OCI-LY3 (cell line): ENCODE measurements at regions not wholly inside any gene's neighbourhood (a gene's known extent, or its start where the extent isn't known, plus 50 kb on each side); places are given as distances from the start of the nearest gene placed in this dataset.

Experiments used
- H2AFZ ChIP-seq: fragments of 200-600, 300-600 bp; shearing (Covaris generic); 2 replicates; pipeline ENCODE4 v1.6.0; 2014; ENCODE audit warnings: antibody characterized with exemption, low read depth, low read length
- H3K27ac ChIP-seq: fragments of 200-600, 300-600 bp; sonication (generic); 2 replicates; pipeline ENCODE4 v1.5.1; 2014; ENCODE audit warnings: mild to moderate bottlenecking, low read length, moderate library complexity, mixed read lengths
- H3K27me3 ChIP-seq: fragments of 200-600, 300-600 bp; sonication (generic); 2 replicates; pipeline ENCODE4 v1.6.1; 2014; ENCODE audit warnings: low read depth, low read length, mixed read lengths
- H3K36me3 ChIP-seq: fragments of 200-600, 300-600 bp; sonication (generic); replicated peaks from 2 replicates; pipeline ENCODE3; 2014; ENCODE audit warnings: low read depth, low read length, mixed read lengths
- H3K4me1 ChIP-seq: fragments of 300-600, 200-600 bp; sonication (generic); 2 replicates; pipeline ENCODE4 v1.6.1; 2014; ENCODE audit warnings: low read length, mixed read lengths
- H3K4me2 ChIP-seq: fragments of 200-600, 300-600 bp; sonication (generic); 2 replicates; pipeline ENCODE4 v1.6.1; 2014; ENCODE audit warnings: low read length, mixed read lengths
- H3K4me3 ChIP-seq: fragments of 300-600, 200-600 bp; sonication (generic); 2 replicates; pipeline ENCODE4 v1.5.1; 2014; ENCODE audit warnings: antibody characterized with exemption, mild to moderate bottlenecking, low read length, moderate library complexity
- H3K79me2 ChIP-seq: fragments of 300-600, 200-600 bp; shearing (Covaris generic); 2 replicates; pipeline ENCODE4 v1.6.1; 2014; ENCODE audit warnings: mild to moderate bottlenecking, low read length, mixed read lengths
- H3K9ac ChIP-seq: fragments of 300-600, 200-600 bp; shearing (Covaris generic); 2 replicates; pipeline ENCODE4 v1.6.0; 2014; ENCODE audit warnings: mild to moderate bottlenecking, low read length, moderate library complexity
- H3K9me3 ChIP-seq: fragments of 200-600, 300-600 bp; shearing (Covaris generic); 2 replicates; pipeline ENCODE4 v1.6.1; 2014; ENCODE audit warnings: low read length, mixed read lengths; ENCODE audit not compliant: insufficient read depth
- H4K20me1 ChIP-seq: fragments of 200-600, 300-600 bp; sonication (generic); 2 replicates; pipeline ENCODE4 v1.6.1; 2016; ENCODE audit warnings: low read length, mixed read lengths; ENCODE audit not compliant: insufficient read depth
- EZH2phosphoT487 ChIP-seq: fragments of 200-600 bp; shearing (Covaris generic); IDR thresholded peaks from 2 replicates; pipeline ENCODE4 v1.6.1; 2018; ENCODE audit warnings: antibody characterized with exemption, mixed run types, low read depth
- TF ChIP-seq, protein P1 (sequence below): fragments of 200-600, 300-600 bp; sonication (generic); IDR thresholded peaks from 2 replicates; pipeline ENCODE4 v1.5.1; 2014; ENCODE audit warnings: antibody characterized with exemption, low read length, low read depth

DNA sequence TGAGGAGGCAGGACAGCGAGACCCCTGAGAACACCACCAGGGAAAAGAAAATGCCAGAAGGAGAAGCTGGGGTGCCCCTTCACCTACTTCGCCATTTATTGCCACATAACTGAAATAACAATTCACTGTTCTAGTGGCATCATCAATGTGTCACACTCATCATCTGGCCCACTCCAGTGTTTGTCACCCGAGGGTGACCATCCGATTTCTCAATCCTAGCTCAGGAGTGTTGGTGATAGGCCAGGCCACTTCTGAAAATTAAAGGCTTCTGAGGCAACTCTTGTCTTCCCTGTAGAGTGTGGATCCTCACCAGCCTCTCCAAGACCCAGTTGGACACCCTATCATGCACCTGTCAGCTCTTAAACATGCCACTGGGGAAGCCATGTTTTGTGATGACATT, 62.9 kb upstream of the BZW1 start:
- Histone ChIP-seq H3K9ac (no peak overlapping the region), H3K4me1 (no peaks in the 10 kb centered on the region), H3K4me2 (no peak overlapping the region), H3K36me3 (no peaks in the 10 kb centered on the region), H3K27me3 (peaks cover 21% of the 10 kb centered on the region), H3K79me2 (no peaks in the 10 kb centered on the region), H3K9me3 (no peaks in the 10 kb centered on the region), H4K20me1 (no peaks in the 10 kb centered on the region), H2AFZ (no peak overlapping the region), H3K4me3 (no peak overlapping the region), H3K27ac (no peak overlapping the region)
- TF ChIP-seq, protein P1, sequence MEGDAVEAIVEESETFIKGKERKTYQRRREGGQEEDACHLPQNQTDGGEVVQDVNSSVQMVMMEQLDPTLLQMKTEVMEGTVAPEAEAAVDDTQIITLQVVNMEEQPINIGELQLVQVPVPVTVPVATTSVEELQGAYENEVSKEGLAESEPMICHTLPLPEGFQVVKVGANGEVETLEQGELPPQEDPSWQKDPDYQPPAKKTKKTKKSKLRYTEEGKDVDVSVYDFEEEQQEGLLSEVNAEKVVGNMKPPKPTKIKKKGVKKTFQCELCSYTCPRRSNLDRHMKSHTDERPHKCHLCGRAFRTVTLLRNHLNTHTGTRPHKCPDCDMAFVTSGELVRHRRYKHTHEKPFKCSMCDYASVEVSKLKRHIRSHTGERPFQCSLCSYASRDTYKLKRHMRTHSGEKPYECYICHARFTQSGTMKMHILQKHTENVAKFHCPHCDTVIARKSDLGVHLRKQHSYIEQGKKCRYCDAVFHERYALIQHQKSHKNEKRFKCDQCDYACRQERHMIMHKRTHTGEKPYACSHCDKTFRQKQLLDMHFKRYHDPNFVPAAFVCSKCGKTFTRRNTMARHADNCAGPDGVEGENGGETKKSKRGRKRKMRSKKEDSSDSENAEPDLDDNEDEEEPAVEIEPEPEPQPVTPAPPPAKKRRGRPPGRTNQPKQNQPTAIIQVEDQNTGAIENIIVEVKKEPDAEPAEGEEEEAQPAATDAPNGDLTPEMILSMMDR, result no peak
- TF ChIP-seq EZH2phosphoT487, result no peak

DNA sequence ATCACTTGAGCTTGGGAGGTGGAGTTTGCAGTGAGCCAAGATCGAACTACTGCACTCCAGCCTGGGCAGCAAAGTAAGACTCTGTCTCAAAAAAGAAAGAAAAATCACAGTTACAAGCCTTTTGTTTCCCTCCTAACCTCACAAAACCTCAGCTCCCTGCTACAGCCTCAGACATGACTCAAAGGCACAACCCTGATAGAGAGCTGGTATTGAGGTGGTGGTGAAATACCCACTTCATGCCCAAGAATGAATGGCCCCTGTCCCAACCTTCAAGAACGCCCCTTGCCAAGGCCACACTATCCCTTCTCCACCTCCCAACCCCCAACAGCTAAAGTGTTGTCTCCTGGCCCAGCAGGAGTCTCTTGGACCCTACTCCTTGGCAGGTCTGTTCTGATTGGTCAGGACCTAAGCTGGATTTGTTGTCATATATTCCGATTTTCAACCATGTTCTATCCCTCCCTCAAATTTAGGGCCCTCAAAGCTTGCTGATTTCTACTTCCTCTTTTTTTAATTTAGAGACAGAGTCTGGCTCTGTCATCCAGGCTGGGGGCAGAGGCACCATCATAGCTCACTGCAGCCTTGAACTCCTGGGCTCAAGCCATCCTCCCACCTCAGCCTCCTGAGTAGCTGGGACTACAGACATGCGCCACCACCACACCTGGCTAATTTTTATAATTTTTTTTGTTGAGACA, 61.9 kb upstream of the BZW1 start:
- Histone ChIP-seq H3K4me1 (no peaks in the 10 kb centered on the region), H3K9me3 (no peaks in the 10 kb centered on the region), H3K79me2 (no peaks in the 10 kb centered on the region), H3K27me3 (peaks cover 22% of the 10 kb centered on the region), H3K4me2 (no peak overlapping the region), H3K9ac (no peak overlapping the region), H4K20me1 (no peaks in the 10 kb centered on the region), H3K27ac (no peak overlapping the region), H2AFZ (0 out of 2 replicates have a peak overlapping the region, but pooled peaks have one; percentile 41), H3K4me3 (no peak overlapping the region), H3K36me3 (no peaks in the 10 kb centered on the region)
- TF ChIP-seq EZH2phosphoT487, result no peak
- TF ChIP-seq, protein P1, result no peak

DNA sequence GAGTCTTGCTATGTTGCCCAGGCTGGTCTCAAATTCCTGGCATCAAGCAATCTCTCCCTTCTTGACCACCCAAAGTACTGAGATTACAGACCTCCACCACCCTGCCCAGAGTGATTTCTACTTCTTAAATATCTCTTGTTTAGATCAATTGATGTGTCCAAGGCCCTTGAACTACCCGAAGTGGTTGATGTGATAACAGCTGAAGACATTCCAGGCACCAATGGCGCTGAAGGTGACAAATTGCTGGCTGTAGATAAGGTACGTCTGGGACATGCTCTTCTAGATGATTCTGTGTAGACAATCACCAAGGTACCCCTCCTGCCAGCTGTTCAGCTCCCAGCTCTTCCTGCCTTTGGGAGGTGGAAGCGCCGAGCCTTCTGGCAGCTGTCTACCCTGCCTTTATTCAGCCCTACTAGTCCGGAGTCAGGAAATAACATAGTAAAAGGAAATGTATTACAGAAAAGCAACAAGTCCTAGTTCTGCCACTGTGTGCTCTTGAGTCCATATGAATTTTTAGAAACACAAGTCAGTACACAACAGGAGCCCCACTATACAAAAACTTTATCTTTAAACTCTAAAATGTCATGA, 61.3 kb upstream of the BZW1 start:
- no peaks in the 10 kb centered on the region for H3K79me2 ChIP-seq
- H3K4me2 ChIP-seq, result no peak overlapping the region
- no peak overlapping the region for H3K4me3 ChIP-seq
- no peaks in the 10 kb centered on the region for H3K9me3 ChIP-seq
- no peak for TF ChIP-seq EZH2phosphoT487
- TF ChIP-seq, protein P1, result no peak
- H3K9ac ChIP-seq, result no peak overlapping the region
- no peaks in the 10 kb centered on the region for H3K4me1 ChIP-seq
- H4K20me1 ChIP-seq, result no peaks in the 10 kb centered on the region
- H3K27ac ChIP-seq, result no peak overlapping the region
- H3K36me3 ChIP-seq, result no peaks in the 10 kb centered on the region
- peaks cover 22% of the 10 kb centered on the region for H3K27me3 ChIP-seq
- H2AFZ ChIP-seq, result no peak overlapping the region

DNA sequence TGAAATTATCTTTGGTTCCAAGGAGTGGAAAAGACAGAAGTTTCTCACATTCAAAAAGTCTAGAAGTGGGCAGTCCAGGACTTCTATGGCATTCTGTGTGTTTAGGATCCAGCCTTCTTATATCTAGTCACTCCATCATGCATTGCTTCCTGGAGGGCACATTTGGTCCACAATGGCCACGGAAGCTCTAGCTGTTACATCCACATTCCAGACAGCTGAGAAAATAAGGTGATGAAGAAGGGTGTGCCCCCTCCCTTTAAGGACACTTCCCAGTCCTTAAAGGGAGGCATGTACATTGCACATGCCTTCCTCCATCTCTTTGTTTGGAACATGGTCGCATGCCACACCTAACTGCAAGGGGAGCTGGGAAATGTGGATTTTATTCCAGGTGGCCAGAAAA, 59.9 kb upstream of the BZW1 start:
- Histone ChIP-seq H3K4me1 (no peaks in the 10 kb centered on the region), H3K4me2 (no peak overlapping the region), H3K27ac (no peak overlapping the region), H3K79me2 (no peaks in the 10 kb centered on the region), H3K4me3 (no peak overlapping the region), H4K20me1 (no peaks in the 10 kb centered on the region), H2AFZ (no peak overlapping the region), H3K36me3 (no peaks in the 10 kb centered on the region), H3K9me3 (no peaks in the 10 kb centered on the region), H3K27me3 (peaks cover 33% of the 10 kb centered on the region), H3K9ac (no peak overlapping the region)
- TF ChIP-seq EZH2phosphoT487, result no peak
- TF ChIP-seq, protein P1, result no peak
